ENCODE measurements at regions not wholly inside any gene's neighbourhood (a gene's known extent, or its start where the extent isn't known, plus 50 kb on each side); places are given as distances from the start of the nearest gene placed in this dataset.
"Not testable (repeated sequence)": the region's sequence is repeated elsewhere in the genome, so short reads cannot be mapped to it uniquely, and the experiment has no call there.

DNA sequence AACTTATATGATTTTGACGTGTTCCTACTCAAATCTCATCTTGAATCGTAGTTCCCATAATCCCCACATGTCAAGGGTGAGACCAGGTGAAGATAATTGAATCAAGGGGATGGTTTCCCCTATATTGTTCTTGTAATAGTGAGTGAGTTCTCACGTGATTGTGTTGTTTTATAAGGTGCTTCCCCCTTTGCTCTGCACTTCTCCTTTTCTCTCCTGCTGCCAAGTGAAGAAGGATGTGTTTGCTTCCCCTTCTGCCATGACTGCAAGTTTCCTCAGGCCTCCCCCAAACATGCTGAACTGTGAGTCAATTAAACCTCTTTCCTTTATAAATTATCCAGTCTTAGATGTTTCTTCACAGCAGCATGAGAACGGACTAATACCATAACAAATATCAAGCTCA, 83.2 kb downstream of the MANEA start:
- DNase-seq: peak; percentile 21 to 51 (median 38)

DNA sequence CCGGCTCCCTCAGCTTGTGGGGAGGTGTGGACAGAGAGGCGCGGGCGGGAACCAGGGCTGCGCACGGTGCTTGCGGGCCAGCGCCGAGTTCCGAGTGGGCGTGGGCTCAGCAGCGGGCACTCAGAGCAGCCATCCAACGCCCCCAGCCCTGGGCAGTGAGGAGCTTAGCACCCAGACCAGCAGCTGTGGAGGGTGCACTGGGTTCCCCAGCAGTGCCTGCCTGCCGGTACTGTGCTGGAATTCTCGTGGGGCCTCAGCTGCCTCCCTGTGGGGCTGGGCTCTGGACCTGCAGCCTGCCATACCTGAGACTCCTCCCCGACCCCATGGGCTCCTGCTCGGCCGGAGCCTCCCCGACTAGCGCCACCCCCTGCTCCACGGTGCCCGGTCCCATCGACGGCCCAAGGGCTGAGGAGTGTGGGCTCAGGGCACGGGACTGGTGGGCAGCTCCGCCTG, 92.7 kb downstream of the MANEA start:
- DNase-seq: no peak

- DNase-seq: no peak
Measured at GRCh38 chr6:95676011-95676628, 98.8 kb downstream of the MANEA start.

DNA sequence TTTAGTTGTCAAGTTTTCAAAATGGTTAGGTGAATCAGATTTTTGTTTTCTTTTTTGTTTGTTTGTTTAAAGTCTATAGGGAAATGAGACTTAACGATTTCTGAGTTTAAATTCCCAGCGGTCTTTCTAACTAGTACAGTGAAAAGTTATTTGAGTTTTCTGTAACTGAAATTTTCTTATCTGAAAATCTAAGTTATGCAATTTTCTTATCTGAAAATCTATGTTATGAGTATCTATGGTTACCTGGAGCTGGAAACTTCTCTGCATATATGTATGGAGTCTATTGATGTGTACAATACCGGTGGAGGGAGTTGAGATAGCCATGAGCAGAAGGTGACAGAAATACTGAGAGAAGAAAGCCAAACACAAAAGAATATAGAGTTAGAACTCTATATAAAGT, 102.6 kb downstream of the MANEA start:
- no peak for DNase-seq

DNA sequence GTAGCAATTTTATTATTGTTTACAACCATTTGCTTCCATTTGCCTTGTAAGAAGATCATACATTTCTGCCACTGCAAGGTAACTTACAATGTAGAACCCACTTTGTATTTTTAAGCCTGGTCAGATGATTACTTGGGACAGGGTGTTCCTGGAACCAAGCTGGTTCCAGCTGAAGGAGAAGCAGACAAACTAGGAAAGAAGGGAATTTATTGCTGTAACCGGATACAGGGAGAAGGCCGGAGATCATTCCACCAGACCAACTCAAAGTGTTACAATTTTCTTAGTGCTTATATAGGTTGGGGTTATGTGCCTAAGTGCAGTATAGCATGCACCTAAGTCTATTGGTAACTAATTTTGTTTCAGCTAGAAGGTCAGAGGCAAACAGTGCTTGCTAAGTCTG, 104.4 kb downstream of the MANEA start:
- no peak for DNase-seq

GRCh38 chr6:95682476-95682875, 105.1 kb downstream of the MANEA start:
- DNase-seq: no peak

DNA sequence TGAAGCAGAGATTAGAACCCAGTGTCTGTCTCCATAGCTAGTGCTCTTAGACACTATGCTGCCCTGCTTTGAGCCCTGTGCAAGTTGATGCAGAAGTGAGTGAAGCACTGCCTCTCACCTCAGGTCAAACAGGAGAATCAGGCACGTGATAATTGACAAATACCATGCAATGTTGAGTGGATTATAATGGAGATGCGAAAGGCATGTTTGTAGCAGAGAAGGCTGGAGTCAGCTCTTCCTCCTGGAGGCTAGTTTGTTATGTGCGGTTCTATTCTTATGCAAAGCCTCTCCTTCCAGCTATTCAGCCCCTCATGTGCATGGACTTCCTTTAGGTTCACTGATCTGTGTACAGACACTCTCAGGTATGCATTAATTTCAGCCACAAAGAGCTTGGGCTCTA, 108.5 kb downstream of the MANEA start:
- no peak for DNase-seq

DNA sequence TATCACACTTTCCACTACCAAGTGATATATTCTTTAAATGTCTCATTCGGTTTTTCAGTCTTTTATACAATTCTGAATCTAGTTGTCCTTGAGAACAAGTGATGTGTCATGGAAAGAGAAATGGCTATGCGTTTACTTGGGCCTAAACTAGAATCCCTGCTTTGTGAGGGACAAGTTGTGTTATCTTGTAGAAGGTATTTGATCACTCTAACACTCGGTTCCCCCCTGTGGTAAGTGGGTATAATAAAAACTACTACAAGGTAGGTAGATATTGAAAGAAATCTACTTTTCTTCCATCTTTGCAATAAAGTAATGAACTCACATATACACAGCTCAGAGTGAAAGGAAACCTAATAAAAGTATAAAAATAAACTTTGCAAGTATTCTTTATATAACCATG, 108.9 kb downstream of the MANEA start:
- DNase-seq: no peak

GRCh38 chr6:95686895-95687294, 109.6 kb downstream of the MANEA start:
- DNase-seq: no peak

GRCh38 chr6:95687839-95688238, 110.5 kb downstream of the MANEA start:
- DNase-seq: no peak

GRCh38 chr6:95690328-95690727, 113.0 kb downstream of the MANEA start:
- DNase-seq: peak in 1 of 3 donors; percentile 1

- no peak for DNase-seq
Measured at GRCh38 chr6:95693108-95693507, 115.8 kb downstream of the MANEA start.

DNA sequence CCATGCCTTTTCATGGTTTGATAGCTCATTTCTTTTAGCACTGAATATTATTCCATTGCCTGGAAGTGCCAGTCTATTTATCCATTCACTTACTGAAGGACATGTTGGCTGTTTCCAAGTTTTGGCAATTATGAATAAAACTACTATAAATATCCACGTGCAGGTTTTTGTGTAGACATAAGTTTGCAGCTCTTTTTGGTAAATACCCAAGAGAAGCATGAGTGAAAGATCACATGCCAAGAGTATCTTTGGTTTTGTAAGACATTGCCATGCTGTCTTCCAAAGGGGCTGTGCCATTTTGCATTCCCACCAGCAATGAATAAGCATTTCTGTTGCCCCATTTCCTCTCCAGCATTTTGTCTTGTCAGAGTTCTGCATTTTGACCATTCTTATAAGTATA, 120.9 kb downstream of the MANEA start:
- no peak for DNase-seq

DNA sequence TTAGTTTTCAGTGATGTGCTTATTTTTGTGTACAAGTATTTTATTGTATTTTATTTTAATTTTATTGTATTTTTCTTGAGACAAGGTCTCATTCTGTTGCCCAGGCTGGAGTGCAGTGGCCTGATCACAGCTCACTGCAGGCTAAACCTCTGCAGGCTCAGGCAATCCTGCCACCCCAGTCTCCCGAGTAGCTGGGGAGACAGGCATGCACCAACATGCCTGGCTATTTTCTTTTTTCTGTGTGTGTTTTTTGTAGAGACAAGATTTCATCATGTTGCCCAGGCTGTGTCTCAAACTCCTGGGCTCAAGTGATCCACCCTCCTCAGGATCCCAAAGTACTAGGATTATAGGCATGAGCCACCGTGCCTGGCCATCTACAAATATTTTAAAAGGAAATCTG, 146.3 kb downstream of the MANEA start:
- no peak for DNase-seq

DNA sequence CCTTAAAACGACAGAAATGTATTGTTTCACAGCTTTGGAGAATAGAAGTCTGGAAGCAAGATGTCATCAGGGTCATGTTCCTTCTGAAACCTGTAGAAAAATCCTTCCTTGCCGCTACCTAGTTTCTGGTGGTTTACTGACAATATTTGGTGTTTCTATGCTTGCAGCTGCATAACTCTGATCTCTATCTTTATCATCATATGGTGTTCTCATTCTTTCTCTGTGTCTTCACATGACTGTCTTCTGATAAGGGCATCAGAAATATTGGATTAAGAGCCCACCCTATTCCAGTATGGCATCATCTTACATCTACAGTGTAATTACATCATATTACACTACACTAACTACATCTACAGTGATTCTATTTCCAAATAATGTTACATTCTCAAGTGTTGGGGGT, 148.0 kb downstream of the MANEA start:
- DNase-seq: no peak

- DNase-seq: no peak
Measured at GRCh38 chr6:95740157-95740556, 162.8 kb downstream of the MANEA start.

GRCh38 chr6:95741045-95741444, 163.7 kb downstream of the MANEA start:
- DNase-seq: no peak

DNA sequence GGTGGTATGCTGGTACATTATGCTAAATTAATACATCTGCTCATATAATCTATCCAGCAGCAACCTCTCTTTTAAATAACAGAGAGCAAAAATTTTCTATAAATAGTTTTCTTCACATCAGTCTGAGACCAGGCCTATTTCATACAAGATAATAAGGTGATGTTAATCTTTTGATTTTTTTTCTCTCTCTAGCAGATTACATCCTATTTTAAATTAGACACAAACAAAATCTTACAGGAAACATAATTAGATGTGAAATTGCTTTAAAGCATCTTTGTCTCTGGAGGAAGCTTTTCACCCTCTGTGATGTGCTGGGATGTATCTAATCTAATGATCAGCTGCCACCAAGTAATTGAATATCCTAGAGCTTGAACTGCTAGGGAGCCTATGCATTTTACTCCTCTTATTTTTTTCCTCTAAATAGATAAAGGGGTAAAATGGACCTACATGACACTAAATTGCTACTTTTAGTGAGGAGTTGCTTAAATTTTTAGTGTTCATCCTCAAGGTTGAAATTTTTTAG, 165.5 kb downstream of the MANEA start:
- DNase-seq: no peak

GRCh38 chr6:95743591-95743990, 166.3 kb downstream of the MANEA start:
- DNase-seq: no peak

- not testable (repeated sequence) for DNase-seq
Measured at GRCh38 chr6:95758236-95759069, 181.1 kb downstream of the MANEA start.

DNA sequence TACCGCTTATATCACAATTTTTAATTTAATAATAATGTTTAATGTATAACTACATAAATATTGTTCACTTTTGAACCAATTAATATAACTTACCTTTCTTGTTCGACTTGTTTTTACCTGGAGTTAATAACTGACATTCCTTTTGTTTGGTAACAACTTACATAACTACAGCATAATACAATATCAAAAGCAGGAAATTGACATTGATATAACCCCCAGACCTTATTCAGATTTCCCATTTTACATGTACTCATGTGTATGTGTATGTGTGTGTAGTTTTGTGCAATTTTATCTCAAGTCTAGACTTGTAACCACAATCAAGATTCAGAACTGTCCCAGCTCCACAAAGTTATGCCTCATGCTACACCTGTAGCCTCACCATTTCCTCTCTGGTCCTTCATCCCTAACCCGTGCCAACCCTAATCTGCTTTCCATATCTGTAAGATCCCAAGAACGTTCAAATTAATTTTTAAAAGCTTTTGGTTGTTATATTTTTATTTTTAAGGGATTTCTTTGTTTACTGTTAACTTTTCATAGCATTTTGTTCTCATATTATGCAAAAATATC, 190.6 kb downstream of the MANEA start:
- DNase-seq: no peak

GRCh38 chr6:95768539-95768938, 191.2 kb downstream of the MANEA start:
- no peak for DNase-seq

- no peak for DNase-seq
Measured at GRCh38 chr6:95777338-95777737, 200.0 kb downstream of the MANEA start.

GRCh38 chr6:95780037-95780436, 202.7 kb downstream of the MANEA start:
- DNase-seq: no peak
